HEK293T (cell line): ENCODE measurements at regions not wholly inside any gene's neighbourhood (a gene's known extent, or its start where the extent isn't known, plus 50 kb on each side); places are given as distances from the start of the nearest gene placed in this dataset.

Source experiments
- ARNT ChIP-seq: fragments of 450-650 bp; IDR thresholded peaks from 2 replicates; pipeline ENCODE4 v1.6.1; 2017; ENCODE audit warnings: mild to moderate bottlenecking
- CTBP1 ChIP-seq: fragments of 450-650 bp; IDR thresholded peaks from 2 replicates; pipeline ENCODE4 v1.6.1; 2016; ENCODE audit warnings: borderline replicate concordance
- FOXK2 ChIP-seq: fragments of 450-650 bp; IDR thresholded peaks from 2 replicates; pipeline ENCODE4 v1.6.1; 2016; ENCODE audit warnings: mild to moderate bottlenecking

DNA sequence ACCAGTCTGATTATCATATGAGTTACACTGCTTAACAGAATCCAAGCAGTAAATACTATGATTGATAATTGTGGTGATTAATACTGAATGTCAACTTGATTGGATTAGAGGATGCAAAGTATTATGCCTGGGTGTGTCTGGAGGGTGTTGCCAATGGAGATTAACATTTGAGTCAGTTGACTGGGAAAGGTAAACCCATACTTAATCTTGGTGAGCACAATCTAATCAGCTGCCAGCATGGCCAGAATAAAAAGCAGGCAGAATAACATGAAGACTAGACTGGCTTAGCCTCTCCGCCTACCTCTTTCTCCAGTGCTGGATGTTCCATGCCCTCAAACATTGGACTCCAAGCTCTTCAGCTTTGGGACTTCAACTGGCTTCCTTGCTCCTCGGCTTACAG lies 961.3 kb downstream of the ADGRL3 start:
- no peak for TF ChIP-seq ARNT
- no peak for TF ChIP-seq CTBP1
- no peak for TF ChIP-seq FOXK2
